Osteoblast (primary cell): ENCODE measurements at regions not wholly inside any gene's neighbourhood (a gene's known extent, or its start where the extent isn't known, plus 50 kb on each side); places are given as distances from the start of the nearest gene placed in this dataset.

Experiments
- DNase-seq: peaks from one replicate; pipeline ENCODE4 v3.0.0; 2011; ENCODE audit warnings: low spot score, mixed read lengths; ENCODE audit not compliant: insufficient read length; ENCODE audit errors: missing footprints
- H2AFZ ChIP-seq: 2 replicates; pipeline ENCODE4 v1.6.0; 2011; ENCODE audit warnings: mild to moderate bottlenecking, low read length
- H3K27ac ChIP-seq: 2 replicates; pipeline ENCODE4 v1.5.1; 2011; ENCODE audit warnings: mild to moderate bottlenecking, low read depth, low read length, moderate library complexity
- H3K27me3 ChIP-seq: 2 replicates; pipeline ENCODE4 v1.6.0; 2012; ENCODE audit warnings: mild to moderate bottlenecking, control low read depth, inconsistent platforms, low read length, moderate library complexity; ENCODE audit not compliant: insufficient read depth
- H3K36me3 ChIP-seq: 2 replicates; pipeline ENCODE4 v1.5.1; 2011; ENCODE audit warnings: mild to moderate bottlenecking, low read length, control low read depth, moderate library complexity; ENCODE audit not compliant: insufficient read depth
- H3K4me1 ChIP-seq: 2 replicates; pipeline ENCODE4 v1.5.1; 2011; ENCODE audit warnings: mild to moderate bottlenecking, low read length, control low read depth, moderate library complexity; ENCODE audit not compliant: insufficient read depth
- H3K4me2 ChIP-seq: 2 replicates; pipeline ENCODE4 v1.6.0; 2011; ENCODE audit warnings: mild to moderate bottlenecking, low read length; ENCODE audit not compliant: insufficient read depth
- H3K4me3 ChIP-seq: fragments of 200-600 bp; sonication (generic); 3 replicates; pipeline ENCODE4 v1.5.1; 2012; ENCODE audit warnings: mild to moderate bottlenecking, low read length, inconsistent platforms; ENCODE audit not compliant: insufficient read depth
- H3K79me2 ChIP-seq: 2 replicates; pipeline ENCODE4 v1.6.0; 2012; ENCODE audit warnings: mild to moderate bottlenecking, low read length, control low read depth, inconsistent platforms; ENCODE audit not compliant: insufficient read depth
- H3K9me3 ChIP-seq: 2 replicates; pipeline ENCODE4 v1.5.1; 2011; ENCODE audit warnings: low read depth, low read length, control low read depth
- H4K20me1 ChIP-seq: 2 replicates; pipeline ENCODE4 v1.6.0; 2012; ENCODE audit warnings: mild to moderate bottlenecking, low read length, control low read depth; ENCODE audit not compliant: insufficient read depth
- TF ChIP-seq, protein P1 (sequence below): IDR thresholded peaks from 2 replicates; pipeline ENCODE4 v1.5.1; 2011; ENCODE audit warnings: mild to moderate bottlenecking, low read depth, low read length, moderate library complexity; ENCODE audit errors: extremely low read depth

DNA sequence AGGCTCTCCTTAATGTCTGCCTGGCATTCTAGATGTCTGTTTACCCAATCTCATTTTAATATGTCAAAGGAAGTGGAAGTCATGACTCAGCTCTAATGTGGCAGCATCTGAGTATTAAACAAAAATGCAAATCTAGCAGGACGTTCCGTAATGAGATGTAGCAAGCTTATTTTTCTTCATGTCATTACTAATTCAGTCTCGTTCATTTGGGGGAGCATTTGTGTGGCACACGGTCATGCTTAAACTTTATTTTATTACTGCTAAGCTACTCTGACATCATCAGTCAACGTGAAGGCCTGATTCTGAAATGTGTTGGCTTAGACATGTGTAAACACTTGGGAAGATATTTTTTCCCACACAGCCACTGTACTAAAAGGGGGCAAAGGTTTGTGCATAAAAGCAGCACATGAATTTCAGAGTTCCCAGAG lies 326.7 kb upstream of the TMPO start:
- no peaks in the 10 kb centered on the region for H3K79me2 ChIP-seq
- H3K9me3 ChIP-seq = no peaks in the 10 kb centered on the region
- no peaks in the 10 kb centered on the region for H3K36me3 ChIP-seq
- H3K27ac ChIP-seq = no peak overlapping the region
- H3K4me2 ChIP-seq = no peak overlapping the region
- H4K20me1 ChIP-seq = no peaks in the 10 kb centered on the region
- no peaks in the 10 kb centered on the region for H3K4me1 ChIP-seq
- no peak overlapping the region for H2AFZ ChIP-seq
- DNase-seq = no peak
- no peaks in the 10 kb centered on the region for H3K27me3 ChIP-seq
- H3K4me3 ChIP-seq = no peak overlapping the region
- TF ChIP-seq, protein P1, sequence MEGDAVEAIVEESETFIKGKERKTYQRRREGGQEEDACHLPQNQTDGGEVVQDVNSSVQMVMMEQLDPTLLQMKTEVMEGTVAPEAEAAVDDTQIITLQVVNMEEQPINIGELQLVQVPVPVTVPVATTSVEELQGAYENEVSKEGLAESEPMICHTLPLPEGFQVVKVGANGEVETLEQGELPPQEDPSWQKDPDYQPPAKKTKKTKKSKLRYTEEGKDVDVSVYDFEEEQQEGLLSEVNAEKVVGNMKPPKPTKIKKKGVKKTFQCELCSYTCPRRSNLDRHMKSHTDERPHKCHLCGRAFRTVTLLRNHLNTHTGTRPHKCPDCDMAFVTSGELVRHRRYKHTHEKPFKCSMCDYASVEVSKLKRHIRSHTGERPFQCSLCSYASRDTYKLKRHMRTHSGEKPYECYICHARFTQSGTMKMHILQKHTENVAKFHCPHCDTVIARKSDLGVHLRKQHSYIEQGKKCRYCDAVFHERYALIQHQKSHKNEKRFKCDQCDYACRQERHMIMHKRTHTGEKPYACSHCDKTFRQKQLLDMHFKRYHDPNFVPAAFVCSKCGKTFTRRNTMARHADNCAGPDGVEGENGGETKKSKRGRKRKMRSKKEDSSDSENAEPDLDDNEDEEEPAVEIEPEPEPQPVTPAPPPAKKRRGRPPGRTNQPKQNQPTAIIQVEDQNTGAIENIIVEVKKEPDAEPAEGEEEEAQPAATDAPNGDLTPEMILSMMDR = no peak

DNA sequence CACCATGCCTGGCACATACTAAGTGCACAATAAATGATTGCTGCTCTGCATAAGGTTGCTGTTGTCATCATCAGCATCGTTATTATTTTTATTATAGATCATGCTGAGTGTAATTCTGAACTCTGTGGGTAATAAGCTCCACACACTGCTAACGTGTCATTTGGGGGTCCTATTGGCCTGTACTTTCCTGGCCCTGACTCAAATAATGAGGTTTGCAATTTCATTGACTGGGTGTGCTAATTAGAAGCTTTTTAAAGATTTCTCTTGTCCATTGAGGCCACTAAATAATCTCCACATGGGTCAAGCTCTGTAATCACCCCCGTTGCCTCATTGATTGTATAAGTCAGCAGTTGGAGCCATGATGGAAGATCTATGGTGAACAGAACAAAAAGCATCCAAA lies 320.8 kb upstream of the TMPO start:
- Histone ChIP-seq H3K4me2 (no peak overlapping the region), H3K9me3 (no peaks in the 10 kb centered on the region), H4K20me1 (no peaks in the 10 kb centered on the region), H3K79me2 (no peaks in the 10 kb centered on the region), H3K4me1 (no peaks in the 10 kb centered on the region), H3K36me3 (no peaks in the 10 kb centered on the region), H3K27me3 (no peaks in the 10 kb centered on the region), H3K27ac (no peak overlapping the region), H2AFZ (no peak overlapping the region), H3K4me3 (no peak overlapping the region)
- DNase-seq = no peak
- TF ChIP-seq, protein P1 = no peak

DNA sequence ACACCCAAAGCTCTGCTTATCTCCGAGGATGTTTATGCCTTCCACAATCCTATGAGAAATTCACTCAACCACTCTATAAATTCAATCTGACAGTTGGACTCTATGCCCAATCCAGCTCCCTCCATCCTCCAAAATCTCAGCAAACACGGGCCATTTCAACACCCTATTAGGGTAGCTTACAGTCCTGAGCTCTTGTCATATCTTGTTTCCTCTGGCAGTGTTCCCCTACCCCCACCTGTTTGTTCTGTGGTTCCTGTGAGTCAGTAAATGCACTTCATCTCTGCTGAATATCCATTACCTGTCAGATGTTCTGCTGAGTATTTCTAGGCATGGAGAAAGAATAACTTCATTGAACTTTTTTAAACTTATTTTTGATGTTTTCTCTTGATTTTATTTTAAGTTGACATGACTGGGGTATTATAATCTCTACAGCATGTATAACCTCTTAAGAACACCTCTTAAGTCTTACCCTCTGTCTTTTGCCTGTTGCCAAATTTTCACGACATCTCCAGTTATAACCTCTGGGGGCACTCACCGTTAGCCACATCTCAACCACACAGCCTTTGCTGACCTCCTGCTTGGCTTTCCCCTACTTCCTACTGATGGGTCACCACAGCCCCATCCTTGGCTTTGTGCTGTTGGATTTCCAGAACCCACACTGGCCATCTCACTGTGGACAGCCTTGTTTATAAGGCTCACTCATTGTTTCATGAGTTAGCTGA lies 317.0 kb upstream of the TMPO start:
- no peak overlapping the region for H3K4me3 ChIP-seq
- no peaks in the 10 kb centered on the region for H3K36me3 ChIP-seq
- no peaks in the 10 kb centered on the region for H4K20me1 ChIP-seq
- no peak overlapping the region for H3K4me2 ChIP-seq
- no peaks in the 10 kb centered on the region for H3K79me2 ChIP-seq
- H2AFZ ChIP-seq = no peak overlapping the region
- DNase-seq = no peak
- no peaks in the 10 kb centered on the region for H3K4me1 ChIP-seq
- TF ChIP-seq, protein P1 = no peak
- H3K9me3 ChIP-seq = no peaks in the 10 kb centered on the region
- no peak overlapping the region for H3K27ac ChIP-seq
- no peaks in the 10 kb centered on the region for H3K27me3 ChIP-seq

DNA sequence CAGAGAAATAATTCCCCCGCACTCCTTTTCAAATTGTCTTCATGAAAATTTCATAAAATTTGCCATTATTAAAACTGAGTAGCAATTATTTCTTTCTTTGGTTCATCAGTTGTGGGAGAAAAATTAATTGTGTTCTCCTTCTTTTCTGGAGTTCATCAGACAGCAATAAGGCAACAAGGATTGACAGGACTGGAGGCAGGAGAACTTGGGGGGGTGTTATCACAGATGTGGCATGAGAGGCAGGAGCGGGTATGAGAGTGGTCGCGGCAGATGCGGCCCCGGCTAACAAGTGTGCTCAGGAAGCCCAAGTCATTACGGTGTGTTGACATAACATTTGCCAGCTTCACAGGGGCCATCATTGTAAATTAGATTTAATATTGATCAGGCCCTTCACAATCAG lies 306.6 kb upstream of the TMPO start:
- H4K20me1 ChIP-seq = no peaks in the 10 kb centered on the region
- H3K27me3 ChIP-seq = no peaks in the 10 kb centered on the region
- no peak overlapping the region for H3K4me3 ChIP-seq
- no peak overlapping the region for H2AFZ ChIP-seq
- TF ChIP-seq, protein P1 = no peak
- no peaks in the 10 kb centered on the region for H3K4me1 ChIP-seq
- no peak overlapping the region for H3K4me2 ChIP-seq
- no peaks in the 10 kb centered on the region for H3K79me2 ChIP-seq
- H3K36me3 ChIP-seq = no peaks in the 10 kb centered on the region
- no peak for DNase-seq
- H3K27ac ChIP-seq = no peak overlapping the region
- H3K9me3 ChIP-seq = no peaks in the 10 kb centered on the region
